HG02870 (cell line): ENCODE measurements at regions not wholly inside any gene's neighbourhood (a gene's known extent, or its start where the extent isn't known, plus 50 kb on each side); places are given as distances from the start of the nearest gene placed in this dataset.

Experiments used
- ATAC-seq: cut with Tn5 transposase; IDR thresholded peaks from one replicate; pipeline ENCODE4 v1.9.1; 2021; ENCODE audit warnings: mild to moderate bottlenecking, moderate library complexity; ENCODE audit not compliant: unreplicated experiment

GRCh38 chr9:74303945-74304344 lies 193.2 kb upstream of the RORB start:
- no peak for ATAC-seq

GRCh38 chr9:74304598-74304997 lies 192.5 kb upstream of the RORB start:
- ATAC-seq, result no peak

- ATAC-seq, result no peak
These were observed 187.5 kb upstream of the RORB start for GRCh38 chr9:74309654-74310053.

- ATAC-seq, result no peak
These were observed 179.9 kb upstream of the RORB start for GRCh38 chr9:74317235-74317634.

- ATAC-seq, result no peak
These were observed 175.7 kb upstream of the RORB start for GRCh38 chr9:74321396-74321795.

DNA sequence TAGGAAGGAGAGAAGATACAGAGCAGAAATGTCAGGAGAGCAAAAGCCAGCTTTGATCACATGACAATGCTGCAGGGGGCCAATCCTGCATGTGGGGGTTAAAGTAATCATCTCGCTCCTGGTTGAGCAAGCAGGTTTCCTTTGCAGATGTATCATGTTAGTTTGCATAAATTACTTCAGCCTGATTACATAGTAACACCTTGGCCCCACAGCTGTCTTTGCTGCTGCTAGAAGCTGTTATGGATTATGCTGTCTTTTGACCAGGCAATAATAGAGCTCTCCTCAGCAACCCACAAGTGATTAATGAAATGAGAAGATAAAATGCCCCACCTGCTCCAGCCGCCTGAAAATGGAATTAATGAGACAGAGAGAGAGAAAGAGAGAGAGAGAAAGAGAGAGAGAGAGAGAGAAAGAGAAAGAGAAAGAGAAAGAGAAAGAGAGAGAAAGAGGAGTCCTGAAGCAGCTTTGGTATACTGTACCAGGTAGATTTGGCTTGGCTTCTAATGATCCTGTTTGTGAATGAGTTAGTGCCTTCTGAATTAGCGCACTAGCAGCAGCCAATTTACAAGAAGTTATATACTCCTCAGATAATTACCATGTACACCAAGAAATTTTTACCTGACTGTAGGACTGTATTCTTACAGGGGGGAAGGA lies 174.3 kb upstream of the RORB start:
- ATAC-seq, result no peak

DNA sequence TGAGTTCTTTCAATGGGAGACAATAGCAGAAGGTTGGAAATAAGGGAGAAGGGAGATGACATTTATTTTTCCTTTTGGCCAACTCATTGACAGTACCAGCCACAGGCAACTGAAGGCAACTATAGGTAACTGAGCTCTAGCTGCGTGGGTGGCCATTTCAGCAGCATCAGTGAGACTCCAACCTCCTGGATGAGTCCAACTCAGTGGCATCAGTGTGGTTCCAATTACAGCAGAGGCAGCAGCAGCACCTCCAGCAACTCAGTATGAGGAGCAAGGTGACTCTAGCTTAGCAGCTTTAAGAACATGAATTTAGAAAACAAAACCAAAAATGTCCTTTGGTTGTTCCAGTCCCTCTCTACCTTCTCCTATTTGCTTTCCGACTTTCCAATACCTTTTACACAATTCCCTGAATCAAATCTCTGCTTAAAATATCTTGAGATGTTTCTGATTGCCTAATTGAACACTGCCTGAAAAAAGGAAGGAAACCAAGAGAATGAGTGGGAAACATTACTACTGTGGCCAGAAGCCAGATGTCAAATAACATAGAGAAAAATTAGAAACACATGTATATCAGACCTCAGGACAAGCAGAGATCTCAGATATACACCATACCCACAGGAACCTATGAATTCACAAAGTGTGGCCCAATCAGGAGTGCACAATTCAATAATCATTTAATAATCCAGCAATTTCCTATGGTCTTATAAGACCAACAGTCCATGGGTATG lies 166.5 kb upstream of the RORB start:
- no peak for ATAC-seq

- ATAC-seq, result no peak
These were observed 165.5 kb upstream of the RORB start for GRCh38 chr9:74331607-74332006.

GRCh38 chr9:74333384-74334032 lies 163.6 kb upstream of the RORB start:
- ATAC-seq, result no peak

DNA sequence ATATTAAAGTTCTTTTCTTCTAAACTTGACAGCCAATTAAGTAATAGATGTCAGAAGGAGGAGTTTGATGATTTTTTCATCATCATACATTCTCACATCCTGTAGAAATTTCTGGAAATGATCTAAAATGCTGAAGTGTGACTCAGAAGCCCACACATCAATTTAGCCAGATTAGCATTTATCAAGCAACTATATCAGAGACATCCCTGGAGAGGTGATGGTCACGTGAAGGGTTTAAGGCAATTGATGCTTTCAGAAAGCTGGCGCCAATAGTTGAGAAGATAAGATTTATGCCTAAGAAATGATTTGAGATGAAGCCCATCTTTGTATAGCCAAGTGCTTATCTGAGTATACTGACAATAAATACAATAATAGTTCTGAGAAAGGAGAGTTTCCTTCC lies 162.9 kb upstream of the RORB start:
- ATAC-seq, result no peak

DNA sequence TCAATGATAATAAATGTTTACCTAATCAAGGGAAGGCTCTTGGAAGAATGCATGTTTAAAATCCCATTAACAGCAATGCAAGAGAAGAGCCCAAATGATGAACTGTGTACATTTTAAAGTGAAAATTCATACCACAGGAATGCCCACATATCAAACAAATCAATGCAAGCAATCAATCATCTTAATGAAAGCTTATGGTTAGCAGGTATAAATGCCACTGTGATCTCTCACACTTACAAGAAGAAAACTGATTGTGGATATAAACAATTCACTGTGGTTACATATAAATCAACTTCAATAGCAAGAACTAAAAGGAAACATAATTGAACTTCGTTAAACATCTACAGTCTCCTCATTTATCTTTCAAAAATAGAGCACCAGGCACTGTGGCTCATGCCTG lies 161.0 kb upstream of the RORB start:
- no peak for ATAC-seq

GRCh38 chr9:74348777-74349176 lies 148.4 kb upstream of the RORB start:
- ATAC-seq, result no peak

GRCh38 chr9:74355107-74355506 lies 142.0 kb upstream of the RORB start:
- ATAC-seq, result no peak

DNA sequence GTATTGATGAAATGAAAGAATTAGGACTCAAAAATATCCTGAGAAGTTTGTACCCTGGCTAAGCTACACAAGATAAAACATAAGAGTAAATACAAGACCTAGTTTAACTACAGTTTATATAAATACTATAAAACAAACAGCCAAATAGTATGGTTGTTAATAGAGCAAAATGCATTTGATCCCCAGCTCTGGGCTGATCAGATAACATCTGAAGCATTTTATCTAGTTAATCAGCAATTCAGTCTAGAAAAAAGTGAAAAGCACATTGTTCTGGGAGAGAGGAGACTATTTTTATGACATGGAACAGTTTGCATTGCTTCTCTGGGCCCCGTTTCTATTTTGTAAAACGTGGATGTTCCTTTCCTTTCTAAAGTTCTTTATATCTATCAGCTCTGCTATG lies 139.6 kb upstream of the RORB start:
- ATAC-seq, result no peak

DNA sequence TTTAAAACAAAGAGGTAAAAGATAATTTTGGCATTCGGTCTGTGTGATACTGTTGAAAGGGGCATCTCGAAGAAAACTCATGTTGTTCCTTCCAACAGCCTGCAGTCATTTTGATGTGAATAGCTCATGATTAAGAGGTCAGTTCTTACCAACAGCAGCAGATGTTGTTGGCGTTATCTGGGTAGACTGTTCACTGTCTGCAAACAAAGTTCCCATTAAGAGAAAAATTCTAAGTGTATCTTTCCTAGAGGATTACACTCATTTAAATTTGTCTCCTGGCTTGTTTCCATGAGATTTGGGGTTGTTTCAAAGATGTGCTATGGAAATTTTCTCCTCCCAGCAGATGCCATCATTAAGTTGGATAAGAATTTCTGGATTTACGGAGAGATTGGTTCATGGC lies 138.2 kb upstream of the RORB start:
- ATAC-seq, result no peak

GRCh38 chr9:74361508-74361907 lies 135.6 kb upstream of the RORB start:
- no peak for ATAC-seq

- no peak for ATAC-seq
These were observed 134.7 kb upstream of the RORB start for GRCh38 chr9:74362423-74362822.

GRCh38 chr9:74366111-74366510 lies 131.0 kb upstream of the RORB start:
- no peak for ATAC-seq

DNA sequence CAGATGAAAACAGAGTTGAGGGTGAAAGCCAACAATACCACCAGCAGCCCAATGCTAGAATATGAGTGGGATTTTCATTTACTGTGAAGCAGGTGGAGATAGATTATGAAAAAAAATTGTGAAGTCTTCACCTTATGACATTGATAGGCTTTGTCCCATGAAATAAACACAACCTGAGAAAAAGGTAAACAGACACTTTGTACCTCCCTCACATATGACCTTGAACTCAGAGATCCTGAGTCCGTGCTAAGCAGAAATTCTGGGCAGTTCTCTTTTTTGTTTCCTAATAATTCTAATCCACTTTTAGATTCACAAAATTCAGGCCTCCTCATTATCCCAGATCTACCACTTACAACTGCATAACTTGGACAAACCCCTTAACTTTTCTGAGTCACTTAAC lies 127.3 kb upstream of the RORB start:
- no peak for ATAC-seq

- ATAC-seq, result no peak
These were observed 123.8 kb upstream of the RORB start for GRCh38 chr9:74373348-74373747.

- ATAC-seq, result peak; percentile 57
These were observed 117.4 kb upstream of the RORB start for GRCh38 chr9:74379718-74380117.

- ATAC-seq, result no peak
These were observed 105.3 kb upstream of the RORB start for GRCh38 chr9:74391816-74392215.
